ENCODE measurements at regions not wholly inside any gene's neighbourhood (a gene's known extent, or its start where the extent isn't known, plus 50 kb on each side); places are given as distances from the start of the nearest gene placed in this dataset.

GRCh38 chr21:22154579-22155274 is 1156.5 kb downstream of the NCAM2 start:
- TF ChIP-seq, protein P1, sequence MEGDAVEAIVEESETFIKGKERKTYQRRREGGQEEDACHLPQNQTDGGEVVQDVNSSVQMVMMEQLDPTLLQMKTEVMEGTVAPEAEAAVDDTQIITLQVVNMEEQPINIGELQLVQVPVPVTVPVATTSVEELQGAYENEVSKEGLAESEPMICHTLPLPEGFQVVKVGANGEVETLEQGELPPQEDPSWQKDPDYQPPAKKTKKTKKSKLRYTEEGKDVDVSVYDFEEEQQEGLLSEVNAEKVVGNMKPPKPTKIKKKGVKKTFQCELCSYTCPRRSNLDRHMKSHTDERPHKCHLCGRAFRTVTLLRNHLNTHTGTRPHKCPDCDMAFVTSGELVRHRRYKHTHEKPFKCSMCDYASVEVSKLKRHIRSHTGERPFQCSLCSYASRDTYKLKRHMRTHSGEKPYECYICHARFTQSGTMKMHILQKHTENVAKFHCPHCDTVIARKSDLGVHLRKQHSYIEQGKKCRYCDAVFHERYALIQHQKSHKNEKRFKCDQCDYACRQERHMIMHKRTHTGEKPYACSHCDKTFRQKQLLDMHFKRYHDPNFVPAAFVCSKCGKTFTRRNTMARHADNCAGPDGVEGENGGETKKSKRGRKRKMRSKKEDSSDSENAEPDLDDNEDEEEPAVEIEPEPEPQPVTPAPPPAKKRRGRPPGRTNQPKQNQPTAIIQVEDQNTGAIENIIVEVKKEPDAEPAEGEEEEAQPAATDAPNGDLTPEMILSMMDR (conservative IDR thresholded peaks at IDR 0.05): no peak
- DNase-seq (ENCODE audit: extremely low spot score, unreplicated experiment): no peak
- Mint-ChIP-seq H3K4me1 (ENCODE audit: unreplicated experiment) (no peaks in the 10 kb centered on the region), H3K9me3 (no peaks in the 10 kb centered on the region), H3K27ac (no peak overlapping the region), H3K4me3 (no peak overlapping the region), H3K36me3 (no peaks in the 10 kb centered on the region), H3K27me3 (no peaks in the 10 kb centered on the region)

GRCh38 chr21:22164912-22165311 is 1166.7 kb downstream of the NCAM2 start:
- Mint-ChIP-seq H3K4me1 (ENCODE audit: unreplicated experiment) (no peaks in the 10 kb centered on the region), H3K27ac (no peak overlapping the region), H3K9me3 (no peaks in the 10 kb centered on the region), H3K36me3 (no peaks in the 10 kb centered on the region), H3K4me3 (no peak overlapping the region), H3K27me3 (no peaks in the 10 kb centered on the region)
- TF ChIP-seq, protein P1 (conservative IDR thresholded peaks at IDR 0.05): no peak
- no peak for DNase-seq (ENCODE audit: extremely low spot score, unreplicated experiment)

DNA sequence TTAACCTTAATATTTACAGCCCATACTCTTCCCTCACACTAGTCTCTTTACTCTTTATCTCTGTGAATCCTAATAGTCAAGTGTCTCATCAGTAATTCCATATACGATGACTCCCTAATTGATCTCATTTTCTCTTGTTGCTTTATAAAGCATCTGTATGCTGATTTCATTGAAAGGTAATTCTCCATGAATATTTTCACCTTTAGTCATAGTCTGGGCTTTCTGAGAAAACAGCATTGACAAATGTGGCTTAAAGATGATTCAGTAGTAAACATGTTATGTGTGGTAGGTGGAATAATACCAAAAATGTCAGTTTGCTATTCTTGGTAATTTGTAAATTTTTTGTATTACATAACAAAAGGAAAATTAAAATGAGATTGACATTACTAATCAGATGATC is 1176.5 kb downstream of the NCAM2 start:
- Mint-ChIP-seq H3K27me3 (no peaks in the 10 kb centered on the region), H3K36me3 (no peaks in the 10 kb centered on the region), H3K4me1 (ENCODE audit: unreplicated experiment) (no peaks in the 10 kb centered on the region), H3K27ac (no peak overlapping the region), H3K9me3 (no peaks in the 10 kb centered on the region), H3K4me3 (no peak overlapping the region)
- DNase-seq (ENCODE audit: extremely low spot score, unreplicated experiment): no peak
- TF ChIP-seq, protein P1 (conservative IDR thresholded peaks at IDR 0.05): no peak

DNA sequence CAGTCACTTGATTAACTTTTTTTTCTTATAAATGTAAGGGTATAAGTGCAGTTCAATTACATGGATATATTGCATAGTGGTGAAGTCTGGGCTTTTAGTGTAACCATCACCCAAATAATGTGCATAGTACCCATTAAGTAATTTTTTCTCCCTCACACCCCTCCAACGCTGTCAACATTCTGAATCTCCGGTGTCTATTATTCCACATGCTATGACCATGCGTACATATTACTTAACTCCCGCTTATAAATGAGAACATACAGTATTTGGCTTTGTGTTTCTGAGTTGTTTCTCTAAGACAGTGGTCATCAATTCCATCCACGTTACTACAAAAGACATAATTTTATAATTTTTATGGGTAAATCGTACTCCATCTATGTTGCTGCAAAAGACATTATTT is 1191.1 kb downstream of the NCAM2 start:
- H3K27me3 Mint-ChIP-seq: no peaks in the 10 kb centered on the region
- no peak for DNase-seq (ENCODE audit: extremely low spot score, unreplicated experiment)
- H3K4me1 Mint-ChIP-seq (ENCODE audit: unreplicated experiment): no peaks in the 10 kb centered on the region
- no peak overlapping the region for H3K27ac Mint-ChIP-seq
- no peaks in the 10 kb centered on the region for H3K9me3 Mint-ChIP-seq
- TF ChIP-seq, protein P1 (conservative IDR thresholded peaks at IDR 0.05): no peak
- H3K36me3 Mint-ChIP-seq: no peaks in the 10 kb centered on the region
- no peak overlapping the region for H3K4me3 Mint-ChIP-seq

GRCh38 chr21:22191581-22191980 is 1193.4 kb downstream of the NCAM2 start:
- H3K9me3 Mint-ChIP-seq: no peaks in the 10 kb centered on the region
- TF ChIP-seq, protein P1 (conservative IDR thresholded peaks at IDR 0.05): no peak

More at GRCh38 chr21:22191581-22191980, 1193.4 kb downstream of the NCAM2 start:
- Mint-ChIP-seq H3K27ac (no peak overlapping the region), H3K4me3 (no peak overlapping the region), H3K36me3 (no peaks in the 10 kb centered on the region), H3K4me1 (ENCODE audit: unreplicated experiment) (no peaks in the 10 kb centered on the region), H3K27me3 (no peaks in the 10 kb centered on the region)
- no peak for DNase-seq (ENCODE audit: extremely low spot score, unreplicated experiment)

Measured in type B pancreatic cell (in vitro differentiated cells).